ENCODE measurements at regions not wholly inside any gene's neighbourhood (a gene's known extent, or its start where the extent isn't known, plus 50 kb on each side); places are given as distances from the start of the nearest gene placed in this dataset.

GRCh38 chr3:6025032-6025431 lies 835.9 kb upstream of the GRM7 start:
- TF ChIP-seq CTCF (IDR thresholded peaks at IDR 0.05; ENCODE audit: insufficient read depth, low read length, poor library complexity, severe bottlenecking) (no peak), EZH2phosphoT487 (conservative IDR thresholded peaks at IDR 0.05; ENCODE audit: low read length) (no peak)
